HG03280 (cell line): ENCODE measurements at regions not wholly inside any gene's neighbourhood (a gene's known extent, or its start where the extent isn't known, plus 50 kb on each side); places are given as distances from the start of the nearest gene placed in this dataset.

Experiments used
- ATAC-seq: cut with Tn5 transposase; IDR thresholded peaks from one replicate; pipeline ENCODE4 v1.9.1; 2021; ENCODE audit warnings: mild to moderate bottlenecking, moderate library complexity; ENCODE audit not compliant: unreplicated experiment

GRCh38 chr11:87972133-87972532, 203.1 kb downstream of the RAB38 start:
- no peak for ATAC-seq

GRCh38 chr11:87971354-87971753, 203.9 kb downstream of the RAB38 start:
- no peak for ATAC-seq

GRCh38 chr11:87970762-87971161, 204.5 kb downstream of the RAB38 start:
- no peak for ATAC-seq

GRCh38 chr11:87967459-87967858, 207.8 kb downstream of the RAB38 start:
- no peak for ATAC-seq

- no peak for ATAC-seq
Observed at GRCh38 chr11:87966694-87967093, 208.5 kb downstream of the RAB38 start.

- ATAC-seq, result no peak
Observed at GRCh38 chr11:87966216-87966615, 209.0 kb downstream of the RAB38 start.

GRCh38 chr11:87961606-87962005, 213.6 kb downstream of the RAB38 start:
- no peak for ATAC-seq

- ATAC-seq, result no peak
Observed at GRCh38 chr11:87957961-87958360, 217.3 kb downstream of the RAB38 start.

- no peak for ATAC-seq
Observed at GRCh38 chr11:87954476-87954875, 220.8 kb downstream of the RAB38 start.

GRCh38 chr11:87942786-87943185, 232.5 kb downstream of the RAB38 start:
- no peak for ATAC-seq

- ATAC-seq, result no peak
Observed at GRCh38 chr11:87934182-87934581, 241.1 kb downstream of the RAB38 start.

- ATAC-seq, result peak; percentile 59
Observed at GRCh38 chr11:87926250-87926970, 248.8 kb downstream of the RAB38 start.

- no peak for ATAC-seq
Observed at GRCh38 chr11:87924125-87924524, 251.1 kb downstream of the RAB38 start.

- no peak for ATAC-seq
Observed at GRCh38 chr11:87917111-87917510, 258.1 kb downstream of the RAB38 start.

- no peak for ATAC-seq
Observed at GRCh38 chr11:87909178-87909577, 266.1 kb downstream of the RAB38 start.

GRCh38 chr11:87908086-87908485, 267.2 kb downstream of the RAB38 start:
- ATAC-seq, result no peak

- no peak for ATAC-seq
Observed at GRCh38 chr11:87903345-87903744, 271.9 kb downstream of the RAB38 start.

GRCh38 chr11:87901341-87901740, 273.9 kb downstream of the RAB38 start:
- ATAC-seq, result no peak

- ATAC-seq, result no peak
Observed at GRCh38 chr11:87897921-87898320, 277.3 kb downstream of the RAB38 start.

GRCh38 chr11:87897071-87897470, 278.2 kb downstream of the RAB38 start:
- no peak for ATAC-seq

- ATAC-seq, result no peak
Observed at GRCh38 chr11:87894961-87895360, 280.3 kb downstream of the RAB38 start.

GRCh38 chr11:87892291-87892690, 283.0 kb downstream of the RAB38 start:
- no peak for ATAC-seq

- ATAC-seq, result no peak
Observed at GRCh38 chr11:87889126-87889525, 286.1 kb downstream of the RAB38 start.
